Suprapubic skin (tissue), 4 donors: ENCODE measurements at regions not wholly inside any gene's neighbourhood (a gene's known extent, or its start where the extent isn't known, plus 50 kb on each side); places are given as distances from the start of the nearest gene placed in this dataset.

Experiments
- CTCF ChIP-seq, 2 donors: fragments of 200-600 bp in 1 of 2; fragments of 450-650 bp in 1 of 2; sonication (generic) in 1 of 2; IDR thresholded peaks; one replicate each; pipeline ENCODE4 v1.5.1; 2016 to 2019; ENCODE audit warnings: antibody characterized with exemption in 2 of 2, mild to moderate bottlenecking in 1 of 2, moderate library complexity in 1 of 2
- POLR2A ChIP-seq, 2 donors: fragments of 450-650 bp; IDR thresholded peaks; one replicate each; pipeline ENCODE4 v1.6.1; 2017; ENCODE audit warnings: antibody characterized with exemption in 2 of 2, mild to moderate bottlenecking in 2 of 2, moderate library complexity in 2 of 2
- POLR2AphosphoS5 ChIP-seq, 3 donors: sonication (generic); formaldehyde crosslinking; IDR thresholded peaks; one replicate each; pipeline ENCODE4 v1.6.1; 2017; ENCODE audit warnings: antibody characterized with exemption in 3 of 3

- TF ChIP-seq POLR2AphosphoS5 (IDR thresholded peaks at IDR 0.05) (no peak), CTCF (IDR thresholded peaks at IDR 0.05) (no peak), POLR2A (IDR thresholded peaks at IDR 0.05) (no peak)
These were observed 214.0 kb downstream of the PIK3R1 start for GRCh38 chr5:68429510-68429909.
